ENCODE measurements at regions not wholly inside any gene's neighbourhood (a gene's known extent, or its start where the extent isn't known, plus 50 kb on each side); places are given as distances from the start of the nearest gene placed in this dataset.

- ChIA-PET CTCF (no interaction called here), POLR2A (no interaction called here)
- no peaks in the 10 kb centered on the region for H3K36me3 Mint-ChIP-seq (ENCODE audit: low read depth)
- no peak for ATAC-seq (ENCODE audit: low read depth)
- no peak overlapping the region for H3K4me3 Mint-ChIP-seq
- H3K4me1 Mint-ChIP-seq, result peaks cover 7% of the 10 kb centered on the region
- intact Hi-C loops (cut with micrococcal nuclease), result no loop called here
- no peak overlapping the region for H3K27ac Mint-ChIP-seq
- H3K27me3 Mint-ChIP-seq, result peaks cover 4% of the 10 kb centered on the region
- no peak for DNase-seq
- peaks cover 2% of the 10 kb centered on the region for H3K9me3 Mint-ChIP-seq
- TF ChIP-seq CTCF (IDR thresholded peaks at IDR 0.05), result no peak
These were observed 77.0 kb upstream of the MAP1LC3B2 start for GRCh38 chr12:116482179-116482578.

- intact Hi-C loops (cut with micrococcal nuclease), result no loop called here
- H3K4me3 Mint-ChIP-seq, result no peak overlapping the region
- no peaks in the 10 kb centered on the region for H3K36me3 Mint-ChIP-seq (ENCODE audit: low read depth)
- DNase-seq, result no peak
- POLR2A ChIA-PET, result interaction anchor here (0.7 kb wide), 1 partner anchor 101 kb away, joined by 3 read pairs; no protein-coding TSS in a partner anchor
- H3K4me1 Mint-ChIP-seq, result peaks cover 7% of the 10 kb centered on the region
- H3K27ac Mint-ChIP-seq, result no peak overlapping the region
- peaks cover 5% of the 10 kb centered on the region for H3K9me3 Mint-ChIP-seq
- peaks cover 4% of the 10 kb centered on the region for H3K27me3 Mint-ChIP-seq
- CTCF ChIA-PET, result no interaction called here
- no peak for TF ChIP-seq CTCF (IDR thresholded peaks at IDR 0.05)
- ATAC-seq (ENCODE audit: low read depth), result no peak
These were observed 76.3 kb upstream of the MAP1LC3B2 start for GRCh38 chr12:116482859-116483258.

- ChIA-PET CTCF (no interaction called here), POLR2A (interaction anchor here (0.6 kb wide), 1 partner anchor 162 kb away, joined by 4 read pairs; no protein-coding TSS in a partner anchor)
- peaks cover 7% of the 10 kb centered on the region for H3K4me1 Mint-ChIP-seq
- intact Hi-C loops (cut with micrococcal nuclease), result no loop called here
- H3K9me3 Mint-ChIP-seq, result peaks cover 10% of the 10 kb centered on the region
- ATAC-seq (ENCODE audit: low read depth) (no peak), DNase-seq (no peak)
- H3K27ac Mint-ChIP-seq, result no peak overlapping the region
- no peaks in the 10 kb centered on the region for H3K36me3 Mint-ChIP-seq (ENCODE audit: low read depth)
- H3K4me3 Mint-ChIP-seq, result no peak overlapping the region
- H3K27me3 Mint-ChIP-seq, result peaks cover 4% of the 10 kb centered on the region
- no peak for TF ChIP-seq CTCF (IDR thresholded peaks at IDR 0.05)
These were observed 75.0 kb upstream of the MAP1LC3B2 start for GRCh38 chr12:116483959-116484750.

- CTCF ChIA-PET, result no interaction called here
- TF ChIP-seq CTCF (IDR thresholded peaks at IDR 0.05), result no peak
- no peak for DNase-seq
- intact Hi-C loops (cut with micrococcal nuclease), result no loop called here
- Mint-ChIP-seq H3K9me3 (peaks cover 10% of the 10 kb centered on the region), H3K4me1 (peaks cover 7% of the 10 kb centered on the region), H3K4me3 (no peak overlapping the region), H3K27me3 (peaks cover 4% of the 10 kb centered on the region), H3K27ac (no peak overlapping the region), H3K36me3 (ENCODE audit: low read depth) (no peaks in the 10 kb centered on the region)
- ATAC-seq (ENCODE audit: low read depth), result no peak
- POLR2A ChIA-PET, result interaction anchor here (0.6 kb wide), 1 partner anchor 19 kb away, joined by 4 read pairs; no protein-coding TSS in a partner anchor
These were observed 74.4 kb upstream of the MAP1LC3B2 start for GRCh38 chr12:116484807-116485206.

GRCh38 chr12:116489116-116489515 lies 70.1 kb upstream of the MAP1LC3B2 start:
- H3K4me1 Mint-ChIP-seq, result no peaks in the 10 kb centered on the region
- no peak for TF ChIP-seq CTCF (IDR thresholded peaks at IDR 0.05)
- intact Hi-C loops (cut with micrococcal nuclease), result no loop called here
- H3K27ac Mint-ChIP-seq, result no peak overlapping the region
- ChIA-PET CTCF (no interaction called here), POLR2A (no interaction called here)
- H3K9me3 Mint-ChIP-seq, result peaks cover 10% of the 10 kb centered on the region
- no peak overlapping the region for H3K4me3 Mint-ChIP-seq
- no peaks in the 10 kb centered on the region for H3K36me3 Mint-ChIP-seq (ENCODE audit: low read depth)
- no peaks in the 10 kb centered on the region for H3K27me3 Mint-ChIP-seq
- no peak for ATAC-seq (ENCODE audit: low read depth)
- no peak for DNase-seq

Data from activated B cell treated with CpG ODN at 0.5 μM for 24 hours (primary cell).